Ishikawa (cell line): ENCODE measurements at regions not wholly inside any gene's neighbourhood (a gene's known extent, or its start where the extent isn't known, plus 50 kb on each side); places are given as distances from the start of the nearest gene placed in this dataset.

ENCODE experiments used
- FOXM1 ChIP-seq: IDR thresholded peaks from 2 replicates; pipeline ENCODE4 v1.6.1; 2012; ENCODE audit warnings: low read depth, borderline replicate concordance
- TAF1 ChIP-seq: IDR thresholded peaks from 2 replicates; pipeline ENCODE4 v1.6.1; 2012; ENCODE audit warnings: low read depth, mild to moderate bottlenecking
- TF ChIP-seq, protein P1 (sequence below): IDR thresholded peaks from 2 replicates; pipeline ENCODE4 v1.6.1; 2012; ENCODE audit warnings: low read depth, mild to moderate bottlenecking

DNA sequence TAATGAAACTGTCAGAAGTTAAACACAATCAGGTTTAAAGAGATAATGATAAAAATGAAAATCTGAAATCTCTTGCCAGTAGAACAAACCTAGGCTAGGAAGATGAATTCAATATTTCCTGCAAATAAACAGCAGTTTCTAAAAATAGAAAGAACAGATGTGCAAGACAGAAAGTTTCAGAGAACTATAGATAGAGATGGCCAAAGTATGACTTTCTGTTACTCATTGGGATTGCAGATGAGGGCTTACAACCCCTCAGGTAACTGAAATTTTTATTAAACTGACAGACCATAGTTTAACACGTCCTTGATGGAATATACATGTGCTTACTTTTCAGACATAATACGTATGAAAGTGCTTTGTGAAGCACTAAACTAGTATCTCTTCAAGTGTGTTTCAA is 82.3 kb upstream of the PPARGC1A start:
- TF ChIP-seq TAF1 (no peak), FOXM1 (no peak)
- TF ChIP-seq, protein P1, sequence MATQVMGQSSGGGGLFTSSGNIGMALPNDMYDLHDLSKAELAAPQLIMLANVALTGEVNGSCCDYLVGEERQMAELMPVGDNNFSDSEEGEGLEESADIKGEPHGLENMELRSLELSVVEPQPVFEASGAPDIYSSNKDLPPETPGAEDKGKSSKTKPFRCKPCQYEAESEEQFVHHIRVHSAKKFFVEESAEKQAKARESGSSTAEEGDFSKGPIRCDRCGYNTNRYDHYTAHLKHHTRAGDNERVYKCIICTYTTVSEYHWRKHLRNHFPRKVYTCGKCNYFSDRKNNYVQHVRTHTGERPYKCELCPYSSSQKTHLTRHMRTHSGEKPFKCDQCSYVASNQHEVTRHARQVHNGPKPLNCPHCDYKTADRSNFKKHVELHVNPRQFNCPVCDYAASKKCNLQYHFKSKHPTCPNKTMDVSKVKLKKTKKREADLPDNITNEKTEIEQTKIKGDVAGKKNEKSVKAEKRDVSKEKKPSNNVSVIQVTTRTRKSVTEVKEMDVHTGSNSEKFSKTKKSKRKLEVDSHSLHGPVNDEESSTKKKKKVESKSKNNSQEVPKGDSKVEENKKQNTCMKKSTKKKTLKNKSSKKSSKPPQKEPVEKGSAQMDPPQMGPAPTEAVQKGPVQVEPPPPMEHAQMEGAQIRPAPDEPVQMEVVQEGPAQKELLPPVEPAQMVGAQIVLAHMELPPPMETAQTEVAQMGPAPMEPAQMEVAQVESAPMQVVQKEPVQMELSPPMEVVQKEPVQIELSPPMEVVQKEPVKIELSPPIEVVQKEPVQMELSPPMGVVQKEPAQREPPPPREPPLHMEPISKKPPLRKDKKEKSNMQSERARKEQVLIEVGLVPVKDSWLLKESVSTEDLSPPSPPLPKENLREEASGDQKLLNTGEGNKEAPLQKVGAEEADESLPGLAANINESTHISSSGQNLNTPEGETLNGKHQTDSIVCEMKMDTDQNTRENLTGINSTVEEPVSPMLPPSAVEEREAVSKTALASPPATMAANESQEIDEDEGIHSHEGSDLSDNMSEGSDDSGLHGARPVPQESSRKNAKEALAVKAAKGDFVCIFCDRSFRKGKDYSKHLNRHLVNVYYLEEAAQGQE = no peak
